ENCODE measurements at regions not wholly inside any gene's neighbourhood (a gene's known extent, or its start where the extent isn't known, plus 50 kb on each side); places are given as distances from the start of the nearest gene placed in this dataset.

DNA sequence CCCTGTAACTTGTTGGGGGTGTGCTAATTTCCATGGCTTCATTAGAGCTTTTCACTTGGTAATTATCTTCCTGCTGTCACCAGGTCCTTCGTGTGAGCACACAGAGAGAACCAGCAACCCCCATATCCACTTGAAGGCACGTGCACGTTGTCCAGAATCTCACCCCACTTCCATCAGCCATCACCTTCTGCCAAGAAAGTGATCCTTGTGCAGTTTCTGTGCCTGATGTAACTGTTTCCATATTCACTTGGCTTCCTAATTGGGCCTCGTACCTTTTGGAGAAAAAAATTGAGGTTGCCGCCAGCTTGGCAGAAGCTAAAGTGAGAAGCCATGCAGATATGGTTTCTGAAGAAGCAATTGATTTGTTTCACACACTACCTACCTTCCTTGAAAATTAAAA is 153.7 kb upstream of the TSHZ2 start:
- TF ChIP-seq, protein P1, sequence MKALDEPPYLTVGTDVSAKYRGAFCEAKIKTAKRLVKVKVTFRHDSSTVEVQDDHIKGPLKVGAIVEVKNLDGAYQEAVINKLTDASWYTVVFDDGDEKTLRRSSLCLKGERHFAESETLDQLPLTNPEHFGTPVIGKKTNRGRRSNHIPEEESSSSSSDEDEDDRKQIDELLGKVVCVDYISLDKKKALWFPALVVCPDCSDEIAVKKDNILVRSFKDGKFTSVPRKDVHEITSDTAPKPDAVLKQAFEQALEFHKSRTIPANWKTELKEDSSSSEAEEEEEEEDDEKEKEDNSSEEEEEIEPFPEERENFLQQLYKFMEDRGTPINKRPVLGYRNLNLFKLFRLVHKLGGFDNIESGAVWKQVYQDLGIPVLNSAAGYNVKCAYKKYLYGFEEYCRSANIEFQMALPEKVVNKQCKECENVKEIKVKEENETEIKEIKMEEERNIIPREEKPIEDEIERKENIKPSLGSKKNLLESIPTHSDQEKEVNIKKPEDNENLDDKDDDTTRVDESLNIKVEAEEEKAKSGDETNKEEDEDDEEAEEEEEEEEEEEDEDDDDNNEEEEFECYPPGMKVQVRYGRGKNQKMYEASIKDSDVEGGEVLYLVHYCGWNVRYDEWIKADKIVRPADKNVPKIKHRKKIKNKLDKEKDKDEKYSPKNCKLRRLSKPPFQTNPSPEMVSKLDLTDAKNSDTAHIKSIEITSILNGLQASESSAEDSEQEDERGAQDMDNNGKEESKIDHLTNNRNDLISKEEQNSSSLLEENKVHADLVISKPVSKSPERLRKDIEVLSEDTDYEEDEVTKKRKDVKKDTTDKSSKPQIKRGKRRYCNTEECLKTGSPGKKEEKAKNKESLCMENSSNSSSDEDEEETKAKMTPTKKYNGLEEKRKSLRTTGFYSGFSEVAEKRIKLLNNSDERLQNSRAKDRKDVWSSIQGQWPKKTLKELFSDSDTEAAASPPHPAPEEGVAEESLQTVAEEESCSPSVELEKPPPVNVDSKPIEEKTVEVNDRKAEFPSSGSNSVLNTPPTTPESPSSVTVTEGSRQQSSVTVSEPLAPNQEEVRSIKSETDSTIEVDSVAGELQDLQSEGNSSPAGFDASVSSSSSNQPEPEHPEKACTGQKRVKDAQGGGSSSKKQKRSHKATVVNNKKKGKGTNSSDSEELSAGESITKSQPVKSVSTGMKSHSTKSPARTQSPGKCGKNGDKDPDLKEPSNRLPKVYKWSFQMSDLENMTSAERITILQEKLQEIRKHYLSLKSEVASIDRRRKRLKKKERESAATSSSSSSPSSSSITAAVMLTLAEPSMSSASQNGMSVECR (CRISPR knock-in tag; IDR thresholded peaks at IDR 0.05; ENCODE audit: borderline replicate concordance), result no peak
- no peak for TF ChIP-seq FOXK1 (CRISPR knock-in tag; IDR thresholded peaks at IDR 0.05)
- TF ChIP-seq, protein P2, sequence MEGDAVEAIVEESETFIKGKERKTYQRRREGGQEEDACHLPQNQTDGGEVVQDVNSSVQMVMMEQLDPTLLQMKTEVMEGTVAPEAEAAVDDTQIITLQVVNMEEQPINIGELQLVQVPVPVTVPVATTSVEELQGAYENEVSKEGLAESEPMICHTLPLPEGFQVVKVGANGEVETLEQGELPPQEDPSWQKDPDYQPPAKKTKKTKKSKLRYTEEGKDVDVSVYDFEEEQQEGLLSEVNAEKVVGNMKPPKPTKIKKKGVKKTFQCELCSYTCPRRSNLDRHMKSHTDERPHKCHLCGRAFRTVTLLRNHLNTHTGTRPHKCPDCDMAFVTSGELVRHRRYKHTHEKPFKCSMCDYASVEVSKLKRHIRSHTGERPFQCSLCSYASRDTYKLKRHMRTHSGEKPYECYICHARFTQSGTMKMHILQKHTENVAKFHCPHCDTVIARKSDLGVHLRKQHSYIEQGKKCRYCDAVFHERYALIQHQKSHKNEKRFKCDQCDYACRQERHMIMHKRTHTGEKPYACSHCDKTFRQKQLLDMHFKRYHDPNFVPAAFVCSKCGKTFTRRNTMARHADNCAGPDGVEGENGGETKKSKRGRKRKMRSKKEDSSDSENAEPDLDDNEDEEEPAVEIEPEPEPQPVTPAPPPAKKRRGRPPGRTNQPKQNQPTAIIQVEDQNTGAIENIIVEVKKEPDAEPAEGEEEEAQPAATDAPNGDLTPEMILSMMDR (IDR thresholded peaks at IDR 0.05), result no peak
- TF ChIP-seq GABPB1 (CRISPR knock-in tag; IDR thresholded peaks at IDR 0.05), result no peak
- TF ChIP-seq, protein P3, sequence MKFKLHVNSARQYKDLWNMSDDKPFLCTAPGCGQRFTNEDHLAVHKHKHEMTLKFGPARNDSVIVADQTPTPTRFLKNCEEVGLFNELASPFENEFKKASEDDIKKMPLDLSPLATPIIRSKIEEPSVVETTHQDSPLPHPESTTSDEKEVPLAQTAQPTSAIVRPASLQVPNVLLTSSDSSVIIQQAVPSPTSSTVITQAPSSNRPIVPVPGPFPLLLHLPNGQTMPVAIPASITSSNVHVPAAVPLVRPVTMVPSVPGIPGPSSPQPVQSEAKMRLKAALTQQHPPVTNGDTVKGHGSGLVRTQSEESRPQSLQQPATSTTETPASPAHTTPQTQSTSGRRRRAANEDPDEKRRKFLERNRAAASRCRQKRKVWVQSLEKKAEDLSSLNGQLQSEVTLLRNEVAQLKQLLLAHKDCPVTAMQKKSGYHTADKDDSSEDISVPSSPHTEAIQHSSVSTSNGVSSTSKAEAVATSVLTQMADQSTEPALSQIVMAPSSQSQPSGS (CRISPR knock-in tag; IDR thresholded peaks at IDR 0.05; ENCODE audit: borderline replicate concordance, low read depth), result no peak

Data from WTC11 (cell line).